Retinal pigment epithelial cell (primary cell): ENCODE measurements at regions not wholly inside any gene's neighbourhood (a gene's known extent, or its start where the extent isn't known, plus 50 kb on each side); places are given as distances from the start of the nearest gene placed in this dataset.
A peak's percentile ranks its signal among the peaks of the same experiment; 100 is the strongest.

Source experiments
- DNase-seq: peaks from one replicate; pipeline ENCODE4 v3.0.0-alpha.2; 2010; ENCODE audit warnings: low read depth
- H3K4me3 ChIP-seq: 2 replicates; pipeline ENCODE4 v1.5.1; 2011; ENCODE audit warnings: mild to moderate bottlenecking, low read length, control low read depth, moderate library complexity
- TF ChIP-seq, protein P1 (sequence below): conservative IDR thresholded peaks from 2 replicates; pipeline ENCODE4 v1.5.1; 2011; ENCODE audit warnings: low read depth, low read length, control low read depth, inconsistent platforms

DNA sequence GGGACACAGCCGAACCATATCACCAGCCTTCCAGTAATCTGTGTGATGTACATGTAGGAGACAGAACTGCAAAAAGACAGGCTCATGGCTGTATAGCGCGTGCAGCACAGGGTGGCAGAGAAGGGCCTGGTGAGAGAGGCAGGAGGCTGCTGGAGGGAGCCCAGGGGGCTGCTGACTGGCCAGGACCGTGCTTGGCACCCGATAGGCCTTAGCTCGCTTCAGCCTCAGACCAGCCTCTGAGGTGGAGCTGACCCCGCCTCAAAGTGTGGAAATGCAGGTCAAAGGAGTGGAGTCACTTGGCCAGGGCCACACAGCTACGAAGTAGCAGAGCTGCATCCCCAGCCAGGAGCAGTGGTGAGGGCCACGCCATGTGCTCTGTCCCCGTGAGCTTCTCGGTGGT lies 707.6 kb downstream of the QKI start:
- TF ChIP-seq, protein P1, sequence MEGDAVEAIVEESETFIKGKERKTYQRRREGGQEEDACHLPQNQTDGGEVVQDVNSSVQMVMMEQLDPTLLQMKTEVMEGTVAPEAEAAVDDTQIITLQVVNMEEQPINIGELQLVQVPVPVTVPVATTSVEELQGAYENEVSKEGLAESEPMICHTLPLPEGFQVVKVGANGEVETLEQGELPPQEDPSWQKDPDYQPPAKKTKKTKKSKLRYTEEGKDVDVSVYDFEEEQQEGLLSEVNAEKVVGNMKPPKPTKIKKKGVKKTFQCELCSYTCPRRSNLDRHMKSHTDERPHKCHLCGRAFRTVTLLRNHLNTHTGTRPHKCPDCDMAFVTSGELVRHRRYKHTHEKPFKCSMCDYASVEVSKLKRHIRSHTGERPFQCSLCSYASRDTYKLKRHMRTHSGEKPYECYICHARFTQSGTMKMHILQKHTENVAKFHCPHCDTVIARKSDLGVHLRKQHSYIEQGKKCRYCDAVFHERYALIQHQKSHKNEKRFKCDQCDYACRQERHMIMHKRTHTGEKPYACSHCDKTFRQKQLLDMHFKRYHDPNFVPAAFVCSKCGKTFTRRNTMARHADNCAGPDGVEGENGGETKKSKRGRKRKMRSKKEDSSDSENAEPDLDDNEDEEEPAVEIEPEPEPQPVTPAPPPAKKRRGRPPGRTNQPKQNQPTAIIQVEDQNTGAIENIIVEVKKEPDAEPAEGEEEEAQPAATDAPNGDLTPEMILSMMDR = no peak
- no peak overlapping the region for H3K4me3 ChIP-seq
- DNase-seq = no peak

DNA sequence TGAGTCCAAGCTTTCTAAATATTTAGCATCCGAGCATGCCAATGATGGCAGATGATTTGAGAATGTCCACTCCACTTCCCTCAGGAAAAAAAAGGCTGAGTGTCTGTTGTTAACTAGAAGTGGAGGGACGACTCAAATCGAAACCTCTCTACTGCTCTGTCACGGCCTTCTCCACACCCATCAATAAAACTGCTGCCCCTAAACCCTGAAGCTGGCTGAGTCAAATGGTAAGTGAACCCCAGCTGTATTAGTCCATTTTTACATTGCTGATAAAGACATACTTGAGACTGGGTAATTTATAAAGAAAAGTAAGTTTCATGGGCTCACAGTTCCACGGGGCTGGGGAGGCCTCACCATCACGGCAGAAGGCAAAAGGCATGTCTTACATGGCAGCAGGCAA lies 707.0 kb downstream of the QKI start:
- no peak overlapping the region for H3K4me3 ChIP-seq
- no peak for DNase-seq
- TF ChIP-seq, protein P1 = no peak

DNA sequence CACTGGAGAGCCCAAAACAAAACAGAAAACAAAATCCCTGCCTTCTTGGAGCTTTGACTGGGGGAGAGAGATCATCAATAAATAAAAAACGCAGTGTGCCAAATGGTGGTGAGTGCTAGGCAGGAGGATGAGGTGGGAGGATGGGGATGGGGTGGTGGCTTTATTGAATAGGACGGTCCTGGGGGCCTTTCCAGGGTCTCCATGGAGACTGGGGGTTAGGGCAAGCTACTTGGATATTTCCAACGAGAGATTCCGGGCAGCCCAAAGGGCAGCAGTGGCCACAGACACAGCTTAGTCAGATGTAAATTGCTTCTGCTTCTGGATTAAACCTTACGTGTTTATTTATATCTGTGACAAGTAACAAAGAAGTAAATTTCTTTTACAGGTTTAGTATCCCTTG lies 700.1 kb downstream of the QKI start:
- DNase-seq = no peak
- no peak overlapping the region for H3K4me3 ChIP-seq
- TF ChIP-seq, protein P1 = no peak

DNA sequence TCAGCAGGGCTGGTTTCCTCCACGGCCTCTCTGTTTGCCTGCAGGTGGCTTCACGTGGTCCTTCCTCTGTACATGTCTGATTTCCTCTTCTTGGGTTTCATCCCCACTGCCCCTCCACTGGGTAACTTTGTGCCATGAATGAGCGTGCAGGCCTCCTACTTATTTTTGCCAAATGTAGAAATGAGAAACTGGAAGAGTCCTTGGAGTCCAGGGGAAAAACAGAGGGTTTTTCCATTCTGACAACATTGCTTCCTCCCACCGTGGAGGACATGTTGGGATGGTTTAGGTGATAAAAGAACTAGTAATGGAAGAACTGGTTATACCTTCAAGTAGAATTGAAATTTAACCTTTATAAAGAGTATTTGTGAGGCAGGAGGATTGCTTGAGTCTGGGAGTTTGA lies 699.5 kb downstream of the QKI start:
- TF ChIP-seq, protein P1 = no peak
- no peak for DNase-seq
- H3K4me3 ChIP-seq = no peak overlapping the region

DNA sequence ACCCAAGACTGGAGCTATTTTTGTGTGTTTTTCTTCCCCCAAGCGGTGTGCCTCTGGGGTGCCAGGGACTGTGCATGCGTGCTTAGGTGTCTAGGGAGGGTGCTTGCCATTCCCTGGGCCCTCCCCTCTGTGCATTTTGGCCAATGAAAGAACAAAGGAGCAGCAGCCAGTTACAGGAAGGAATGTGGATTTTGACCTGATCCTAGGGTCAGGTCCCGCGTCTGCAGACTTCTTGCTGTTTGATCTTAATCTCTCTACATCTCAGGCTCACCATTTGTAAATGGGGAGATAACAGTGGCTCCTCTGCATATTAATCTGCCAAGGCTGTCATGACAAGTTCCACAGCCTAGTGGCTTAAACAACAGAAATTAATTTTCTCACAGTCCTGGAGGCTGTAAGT lies 699.1 kb downstream of the QKI start:
- no peak for DNase-seq
- no peak overlapping the region for H3K4me3 ChIP-seq
- TF ChIP-seq, protein P1 = no peak

DNA sequence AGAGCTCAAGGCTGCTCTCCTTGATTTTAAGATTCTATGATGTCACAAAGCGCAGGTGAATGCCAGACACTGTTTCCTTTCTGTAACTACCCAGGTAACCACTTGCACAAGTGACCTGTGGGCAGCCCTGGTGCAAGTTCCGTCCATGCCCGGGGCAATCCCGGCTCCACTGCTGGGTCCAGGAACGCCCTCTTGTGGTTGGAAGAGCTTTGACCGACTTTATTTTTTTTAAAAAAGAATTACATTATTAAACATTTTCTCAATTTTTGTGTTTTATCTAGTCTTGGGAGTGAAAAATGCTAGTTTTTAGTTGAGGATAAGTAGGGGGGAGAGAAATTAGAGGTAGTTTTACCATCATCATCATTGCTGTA lies 695.2 kb downstream of the QKI start:
- DNase-seq = no peak
- TF ChIP-seq, protein P1 = peak; percentile 59
- H3K4me3 ChIP-seq = no peak overlapping the region

DNA sequence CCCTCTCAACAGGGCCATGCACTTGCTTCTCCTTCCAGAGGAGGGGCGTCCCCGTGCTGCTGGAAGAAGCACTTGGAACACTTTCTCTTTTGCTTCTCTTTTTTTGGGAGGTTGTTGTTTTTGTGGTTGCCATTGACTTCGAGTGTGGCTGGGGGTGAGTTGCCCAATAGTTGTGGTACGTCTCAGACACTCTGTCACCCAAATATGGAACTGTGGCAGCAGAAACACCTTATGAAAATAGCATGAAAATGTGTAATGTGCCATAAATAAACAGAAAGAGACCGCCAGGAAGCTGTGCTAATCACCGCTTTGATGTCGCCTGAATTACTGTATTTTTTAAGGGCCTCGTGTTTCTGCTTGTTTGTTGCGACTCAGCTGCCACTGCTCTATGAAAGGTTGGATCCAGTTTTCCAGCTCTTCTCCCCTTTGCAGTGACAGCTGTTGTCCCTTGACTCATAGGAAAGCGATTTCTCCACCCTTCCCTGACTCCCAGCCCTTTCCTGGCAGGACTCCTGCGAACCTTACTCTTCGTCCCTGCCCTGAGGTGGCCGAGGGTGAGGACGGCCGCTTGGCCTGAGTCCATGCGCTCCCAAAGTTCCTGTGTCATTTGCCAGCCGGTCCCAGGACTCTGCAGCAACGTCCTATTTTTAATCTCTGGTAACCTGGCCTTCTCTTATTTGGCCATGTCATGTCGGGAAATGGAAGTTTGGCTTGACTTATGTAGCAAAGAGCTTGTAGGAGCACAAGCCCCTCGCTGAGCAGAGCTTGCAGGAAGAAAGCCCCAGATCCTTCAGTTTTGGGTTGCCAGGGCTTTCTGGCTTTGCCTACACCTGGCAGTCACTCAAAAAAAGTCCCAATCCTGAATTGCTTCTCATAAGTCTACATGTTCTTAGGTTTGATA lies 694.6 kb downstream of the QKI start:
- H3K4me3 ChIP-seq = no peak overlapping the region
- TF ChIP-seq, protein P1 = no peak
- no peak for DNase-seq
